Sigmoid colon (tissue), 6 donors: ENCODE measurements at regions not wholly inside any gene's neighbourhood (a gene's known extent, or its start where the extent isn't known, plus 50 kb on each side); places are given as distances from the start of the nearest gene placed in this dataset.

Source experiments
- DNase-seq: peaks from one replicate; pipeline ENCODE4 v3.0.0-alpha.2; 2019
- H3K27ac ChIP-seq, 4 donors: fragments of 200-600 bp; sonication (generic); one replicate each; pipeline ENCODE4 v1.5.1; 2016 to 2019; ENCODE audit warnings: mild to moderate bottlenecking in 1 of 4
- H3K27me3 ChIP-seq, 3 donors: fragments of 200-600 bp; sonication (generic); one replicate each; pipeline ENCODE4 v1.5.1; 2019; ENCODE audit warnings: mild to moderate bottlenecking in 1 of 3
- H3K36me3 ChIP-seq, 4 donors: fragments of 200-600 bp; sonication (generic); one replicate each; pipeline ENCODE4 v1.5.1; 2016 to 2019
- H3K4me1 ChIP-seq, 4 donors: fragments of 200-600 bp; sonication (generic); one replicate each; pipeline ENCODE4 v1.5.1; 2017 to 2019
- H3K4me3 ChIP-seq, 4 donors: fragments of 200-600 bp; sonication (generic); one replicate each; pipeline ENCODE4 v1.5.1; 2017 to 2019; ENCODE audit warnings: mild to moderate bottlenecking in 2 of 4, moderate library complexity in 1 of 4
- H3K9me3 ChIP-seq, 4 donors: fragments of 200-600 bp in 3 of 4; sonication (generic) in 3 of 4; one replicate each; pipeline versions ENCODE4 v1.5.1 to v1.6.1; 2013 to 2019
- EP300 ChIP-seq, 4 donors: sonication (generic); formaldehyde crosslinking; IDR thresholded peaks; one replicate each; pipeline ENCODE4 v1.6.1; 2017; ENCODE audit warnings: antibody characterized with exemption in 4 of 4
- POLR2A ChIP-seq, 2 donors: fragments of 450-650 bp; IDR thresholded peaks; one replicate each; pipeline ENCODE4 v1.6.1; 2016; ENCODE audit warnings: antibody characterized with exemption in 2 of 2, mild to moderate bottlenecking in 2 of 2, moderate library complexity in 2 of 2
- POLR2AphosphoS5 ChIP-seq, 4 donors: sonication (generic); formaldehyde crosslinking; IDR thresholded peaks; one replicate each; pipeline ENCODE4 v1.6.1; 2017; ENCODE audit warnings: antibody characterized with exemption in 4 of 4
- WGBS, 2 donors: extraction: QIAGEN DNeasy Blood & Tissue Kit; methylation state at CpG; one replicate each; pipeline ENCODE4 v1.1.7; 2013; 5-methylcytosine and 5-hydroxymethylcytosine counted together
- intact Hi-C: fragments of 100-400 bp; cut with DNase I; formaldehyde crosslinking; loops from one replicate; pipeline ENCODE4 v1.15.1; 2023
- TF ChIP-seq, protein P1 (sequence below), 4 experiments: fragments of 450-650 bp in 3 of 4; fragments of 200-600 bp in 1 of 4; IDR thresholded peaks; one replicate each; pipeline ENCODE4 v1.5.1; 2016 to 2019; ENCODE audit warnings: antibody characterized with exemption in 4 of 4, mild to moderate bottlenecking in 3 of 4, moderate library complexity in 2 of 4
- donor health status: healthy with polysubstance abuse.
- donor health status: healthy.

DNA sequence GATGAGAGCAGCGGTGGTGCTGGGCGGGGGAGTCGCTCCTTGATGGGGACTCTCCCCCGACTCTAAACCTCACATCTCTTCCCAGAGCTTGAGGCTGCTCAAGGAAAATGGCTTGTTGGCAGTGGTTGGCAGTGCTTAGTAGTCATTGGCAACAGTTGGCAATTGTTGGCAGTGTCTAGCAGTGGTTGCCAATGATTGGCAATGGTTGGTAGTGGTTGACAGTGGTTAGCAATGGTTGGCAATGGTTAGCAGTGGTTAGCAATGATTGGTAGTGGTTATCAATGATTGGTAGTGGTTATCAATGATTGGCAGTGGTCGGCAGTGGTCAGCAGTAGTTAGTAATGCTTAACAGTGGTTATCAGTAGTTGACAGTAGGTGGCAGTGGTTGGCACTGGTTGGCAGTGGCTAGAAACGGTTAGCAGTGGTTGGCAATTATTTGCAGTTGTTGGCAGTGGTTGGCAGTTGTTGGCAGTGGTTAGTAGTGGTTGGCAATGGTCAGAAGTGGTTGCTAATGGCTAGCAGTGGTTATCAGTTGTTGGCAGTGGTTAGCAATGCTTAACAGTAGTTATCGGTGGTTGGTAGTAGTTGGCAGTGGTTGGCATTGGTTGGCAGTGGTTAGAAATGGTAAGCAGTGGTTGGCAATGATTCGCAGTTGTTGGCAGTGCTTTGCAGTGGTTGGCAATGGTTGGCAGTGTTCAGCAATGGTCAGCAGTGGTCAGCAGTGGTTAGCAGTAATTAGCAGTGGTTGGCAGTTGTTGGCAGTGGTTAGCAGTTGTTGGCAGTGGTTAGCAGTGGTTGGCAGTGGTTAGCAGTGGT, 85.4 kb upstream of the OTOS start:
- Histone ChIP-seq H3K4me1 (no peaks in the 10 kb centered on the region), H3K27me3 (peaks cover 0 to 21% (median 4%) of the 10 kb centered on the region in 3 donors), H3K9me3 (peaks cover 0 to 6% (median 3%) of the 10 kb centered on the region in 4 donors), H3K36me3 (no peaks in the 10 kb centered on the region), H3K4me3 (no peak overlapping the region), H3K27ac (no peak overlapping the region)
- 83 to 88% methylated on average over 8 of the region's 8 CpGs for WGBS, 2 donors
- DNase-seq = peak; percentile 21
- intact Hi-C loops = no loop called here
- TF ChIP-seq EP300 (IDR thresholded peaks at IDR 0.05) = no peak
- no peak for TF ChIP-seq POLR2AphosphoS5 (IDR thresholded peaks at IDR 0.05)
- TF ChIP-seq, protein P1, sequence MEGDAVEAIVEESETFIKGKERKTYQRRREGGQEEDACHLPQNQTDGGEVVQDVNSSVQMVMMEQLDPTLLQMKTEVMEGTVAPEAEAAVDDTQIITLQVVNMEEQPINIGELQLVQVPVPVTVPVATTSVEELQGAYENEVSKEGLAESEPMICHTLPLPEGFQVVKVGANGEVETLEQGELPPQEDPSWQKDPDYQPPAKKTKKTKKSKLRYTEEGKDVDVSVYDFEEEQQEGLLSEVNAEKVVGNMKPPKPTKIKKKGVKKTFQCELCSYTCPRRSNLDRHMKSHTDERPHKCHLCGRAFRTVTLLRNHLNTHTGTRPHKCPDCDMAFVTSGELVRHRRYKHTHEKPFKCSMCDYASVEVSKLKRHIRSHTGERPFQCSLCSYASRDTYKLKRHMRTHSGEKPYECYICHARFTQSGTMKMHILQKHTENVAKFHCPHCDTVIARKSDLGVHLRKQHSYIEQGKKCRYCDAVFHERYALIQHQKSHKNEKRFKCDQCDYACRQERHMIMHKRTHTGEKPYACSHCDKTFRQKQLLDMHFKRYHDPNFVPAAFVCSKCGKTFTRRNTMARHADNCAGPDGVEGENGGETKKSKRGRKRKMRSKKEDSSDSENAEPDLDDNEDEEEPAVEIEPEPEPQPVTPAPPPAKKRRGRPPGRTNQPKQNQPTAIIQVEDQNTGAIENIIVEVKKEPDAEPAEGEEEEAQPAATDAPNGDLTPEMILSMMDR (IDR thresholded peaks at IDR 0.05) = no peak
- TF ChIP-seq POLR2A (IDR thresholded peaks at IDR 0.05) = no peak

DNA sequence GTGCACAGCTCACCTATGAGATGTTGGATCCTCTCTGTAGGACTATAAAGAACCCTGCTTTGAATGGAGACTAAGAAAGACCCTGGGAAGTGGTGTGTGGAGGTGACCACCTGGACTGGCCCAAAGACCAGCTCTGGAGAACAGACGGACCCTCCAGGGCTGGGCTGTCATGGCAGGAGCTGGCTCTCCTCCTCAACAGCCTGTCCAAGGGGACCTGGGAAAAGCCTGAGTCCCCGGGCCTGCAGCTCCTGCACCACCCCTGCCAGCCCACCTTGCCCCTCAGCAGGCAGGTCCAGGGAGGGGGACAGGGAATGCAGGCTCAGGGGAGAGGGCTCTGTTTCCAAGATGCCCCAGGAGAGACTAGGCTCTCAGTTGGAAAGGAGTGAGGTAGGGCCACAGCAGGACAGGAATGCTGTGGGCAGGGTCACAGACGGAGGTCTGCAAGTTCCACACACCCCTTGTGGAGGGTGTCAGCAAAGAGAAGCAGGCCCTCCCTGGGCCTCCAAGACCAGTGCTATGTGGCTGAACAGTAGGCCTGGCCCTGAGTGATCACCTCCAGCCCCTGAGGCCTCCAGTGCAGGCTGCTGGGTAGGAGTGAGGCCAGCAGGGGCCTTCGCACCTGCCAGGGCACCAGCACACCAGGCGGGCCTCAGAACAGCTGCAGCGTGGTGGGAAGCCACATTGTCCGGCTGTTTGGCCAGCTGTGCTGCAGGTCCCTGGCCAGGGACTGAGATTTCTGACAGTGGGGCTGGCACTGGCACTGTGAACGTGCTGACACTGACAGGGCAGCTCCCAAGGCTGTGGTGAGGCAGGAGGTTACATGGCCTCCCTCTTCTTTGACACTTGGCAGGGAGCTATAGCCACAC, 86.4 kb upstream of the OTOS start:
- peak; percentile 43 for DNase-seq
- H3K27ac ChIP-seq = no peak overlapping the region
- intact Hi-C loops = no loop called here
- no peaks in the 10 kb centered on the region for H3K4me1 ChIP-seq
- TF ChIP-seq EP300 (IDR thresholded peaks at IDR 0.05) = no peak
- TF ChIP-seq, protein P1 (IDR thresholded peaks at IDR 0.05) = no peak
- TF ChIP-seq POLR2AphosphoS5 (IDR thresholded peaks at IDR 0.05) = no peak
- TF ChIP-seq POLR2A (IDR thresholded peaks at IDR 0.05) = no peak
- peaks cover 0 to 21% (median 4%) of the 10 kb centered on the region in 3 donors for H3K27me3 ChIP-seq
- 83 to 91% methylated on average over 8 of the region's 8 CpGs for WGBS, 2 donors
- H3K36me3 ChIP-seq = no peaks in the 10 kb centered on the region
- peaks cover 0 to 6% (median 3%) of the 10 kb centered on the region in 4 donors for H3K9me3 ChIP-seq
- no peak overlapping the region for H3K4me3 ChIP-seq

DNA sequence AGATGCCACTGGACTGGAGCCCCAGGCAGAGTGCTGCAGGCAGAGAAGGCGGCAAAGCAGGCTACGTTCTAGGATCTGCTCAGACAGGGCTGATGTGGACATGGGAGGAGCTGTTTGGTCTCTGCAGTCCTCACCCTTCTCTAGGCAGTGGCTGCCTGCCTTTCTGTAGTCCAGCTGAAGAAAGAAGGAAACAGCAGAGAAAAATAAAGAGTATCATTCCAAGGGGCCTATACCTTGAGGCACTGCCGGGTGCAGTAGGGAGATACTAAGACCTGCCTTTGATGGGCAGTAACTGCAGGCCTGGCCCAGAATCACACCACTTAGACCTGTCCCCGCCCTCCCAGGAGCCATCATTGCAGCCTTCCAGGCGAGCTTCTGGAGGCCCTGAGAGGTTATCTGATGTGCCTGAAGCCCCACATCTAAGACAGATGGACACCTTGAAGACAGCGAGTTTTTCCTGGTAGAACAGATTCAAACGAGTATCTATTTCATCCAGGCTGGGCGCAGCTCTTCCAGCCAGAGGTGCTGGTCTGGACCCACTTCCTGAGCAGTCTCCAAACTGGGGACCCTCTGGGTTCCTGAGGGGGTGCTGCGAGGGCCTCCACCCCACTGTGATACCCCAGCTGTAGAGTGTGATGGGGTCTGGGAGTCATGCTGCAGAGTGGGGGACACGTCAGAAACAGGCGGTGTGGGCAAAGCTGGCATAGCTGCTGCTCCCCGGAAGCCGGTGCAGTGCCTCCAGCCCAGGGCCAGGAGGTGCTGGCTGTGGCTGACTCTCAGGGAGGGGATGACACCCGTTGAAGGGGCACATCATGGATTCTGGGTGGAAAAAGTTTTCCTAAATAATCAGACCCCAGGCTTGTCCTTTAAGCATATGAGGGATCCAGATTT, 87.3 kb upstream of the OTOS start:
- no peak overlapping the region for H3K4me3 ChIP-seq
- WGBS, 2 donors = 85 to 90% methylated on average over 14 of the region's 14 CpGs
- intact Hi-C loops = no loop called here
- peaks cover 0 to 21% (median 4%) of the 10 kb centered on the region in 3 donors for H3K27me3 ChIP-seq
- no peak overlapping the region for H3K27ac ChIP-seq
- no peaks in the 10 kb centered on the region for H3K4me1 ChIP-seq
- peak; percentile 54 for DNase-seq
- TF ChIP-seq EP300 (IDR thresholded peaks at IDR 0.05) = no peak
- TF ChIP-seq, protein P1 (IDR thresholded peaks at IDR 0.05) = no peak
- TF ChIP-seq POLR2AphosphoS5 (IDR thresholded peaks at IDR 0.05) = no peak
- TF ChIP-seq POLR2A (IDR thresholded peaks at IDR 0.05) = no peak
- peaks cover 0 to 6% (median 3%) of the 10 kb centered on the region in 4 donors for H3K9me3 ChIP-seq
- H3K36me3 ChIP-seq = no peaks in the 10 kb centered on the region

DNA sequence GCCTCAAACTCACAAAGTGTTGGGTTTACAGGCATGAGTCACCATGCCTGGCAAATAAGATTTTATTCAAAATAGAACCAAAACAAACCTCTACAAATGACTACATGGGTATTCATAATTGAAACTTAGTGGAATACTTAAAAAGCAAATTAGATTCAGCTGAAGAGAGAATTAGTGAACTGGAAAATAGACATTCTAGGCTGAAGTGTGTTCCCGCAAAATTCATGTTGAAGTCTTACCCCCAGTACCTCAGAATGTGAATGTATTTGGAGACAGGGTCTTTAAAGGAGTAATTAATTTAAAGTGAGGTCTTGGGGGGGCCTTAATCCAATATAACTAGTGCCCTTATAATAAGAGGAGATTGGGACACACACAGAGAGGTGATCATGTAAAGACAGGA, 88.5 kb upstream of the OTOS start:
- Histone ChIP-seq H3K4me3 (no peak overlapping the region), H3K36me3 (no peaks in the 10 kb centered on the region), H3K27me3 (peaks cover 0 to 9% (median 4%) of the 10 kb centered on the region in 3 donors), H3K4me1 (peaks cover 0 to 11% (median 11%) of the 10 kb centered on the region in 4 donors), H3K9me3 (peaks cover 0 to 6% (median 3%) of the 10 kb centered on the region in 4 donors), H3K27ac (no peak overlapping the region)
- DNase-seq = no peak
- intact Hi-C loops = no loop called here
- TF ChIP-seq POLR2A (IDR thresholded peaks at IDR 0.05) (no peak), EP300 (IDR thresholded peaks at IDR 0.05) (no peak), POLR2AphosphoS5 (IDR thresholded peaks at IDR 0.05) (no peak)
- TF ChIP-seq, protein P1 (IDR thresholded peaks at IDR 0.05) = no peak
- 92 to 93% methylated on average over 1 of the region's 1 CpG for WGBS, 2 donors
